SK-N-SH (cell line): ENCODE measurements at regions not wholly inside any gene's neighbourhood (a gene's known extent, or its start where the extent isn't known, plus 50 kb on each side); places are given as distances from the start of the nearest gene placed in this dataset.

Experiments
- CTCF ChIA-PET: fragments of 300-600, 350-600 bp; formaldehyde crosslinking; extraction: SDS; loops from one replicate; lab custom pipeline; 2021; lab: Yijun Ruan, JAX
- POLR2A ChIA-PET: fragments of 350-600 bp; sonication (Branson Sonifier 250); formaldehyde crosslinking; extraction: SDS; loops from one replicate; lab custom pipeline; 2020; ENCODE audit warnings: antibody characterized with exemption, inconsistent platforms; lab: Yijun Ruan, JAX
- DNase-seq: peaks from one replicate; pipeline ENCODE4 v3.0.0; 2012
- H2AFZ ChIP-seq: fragments of 200-600 bp; sonication (generic); 2 replicates; pipeline ENCODE4 v1.8.1; 2016; ENCODE audit warnings: antibody characterized with exemption, mild to moderate bottlenecking, low read depth
- H3F3A ChIP-seq: fragments of 200-600 bp; sonication (generic); replicated peaks from 2 replicates; pipeline ENCODE3; 2016; ENCODE audit warnings: antibody characterized with exemption, mild to moderate bottlenecking; ENCODE audit not compliant: insufficient read depth
- H3K27ac ChIP-seq, 2 experiments: fragments of 200-500 bp in 1 of 2; fragments of 200-600 bp in 1 of 2; sonication (Bioruptor generic) in 1 of 2; sonication (generic), shearing (Covaris generic) in 1 of 2; 2 replicates each; pipeline versions ENCODE4 v1.5.1 to v1.6.1; 2014 to 2016; ENCODE audit warnings: low read depth in 2 of 2, inconsistent platforms in 1 of 2, low read length in 1 of 2, mild to moderate bottlenecking in 1 of 2, mixed read lengths in 1 of 2
- H3K27me3 ChIP-seq: fragments of 200-600 bp; sonication (generic), shearing (Covaris generic); 2 replicates; pipeline ENCODE4 v1.6.1; 2016; ENCODE audit warnings: mixed run types; ENCODE audit not compliant: insufficient read depth
- H3K36me3 ChIP-seq, 2 experiments: fragments of 200-500 bp in 1 of 2; fragments of 200-600 bp in 1 of 2; sonication (Bioruptor generic) in 1 of 2; sonication (generic) in 1 of 2; replicated peaks in 1 of 2; 2 replicates each; pipeline versions ENCODE3 to v1.5.1; 2014 to 2016; ENCODE audit warnings: low read length in 1 of 2, mild to moderate bottlenecking in 1 of 2; ENCODE audit not compliant: insufficient read depth in 2 of 2, control insufficient read depth in 1 of 2
- H3K4me1 ChIP-seq, 2 experiments: fragments of 200-500 bp in 1 of 2; fragments of 200-600 bp in 1 of 2; sonication (Bioruptor generic) in 1 of 2; sonication (generic), shearing (Covaris generic) in 1 of 2; 2 replicates each; pipeline versions ENCODE4 v1.5.1 to v1.6.1; 2014 to 2016; ENCODE audit warnings: low read depth in 1 of 2, low read length in 1 of 2, mixed run types in 1 of 2; ENCODE audit not compliant: insufficient read depth in 2 of 2, control insufficient read depth in 1 of 2
- H3K4me2 ChIP-seq: fragments of 200-600 bp; sonication (generic), shearing (Covaris generic); 2 replicates; pipeline ENCODE4 v1.6.1; 2017; ENCODE audit warnings: mixed run types
- H3K4me3 ChIP-seq, 2 experiments: fragments of 200-500 bp in 1 of 2; fragments of 200-600 bp in 1 of 2; sonication (Bioruptor generic) in 1 of 2; sonication (generic), shearing (Covaris generic) in 1 of 2; 2 replicates each; pipeline versions ENCODE4 v1.5.1 to v1.8.1; 2014 to 2016; ENCODE audit warnings: low read depth in 2 of 2, inconsistent platforms in 1 of 2, low read length in 1 of 2, mild to moderate bottlenecking in 1 of 2, mixed read lengths in 1 of 2, moderate library complexity in 1 of 2
- H3K79me2 ChIP-seq: fragments of 200-600 bp; sonication (generic); 2 replicates; pipeline ENCODE4 v1.8.1; 2017; ENCODE audit warnings: mild to moderate bottlenecking; ENCODE audit not compliant: insufficient read depth
- H3K9ac ChIP-seq: fragments of 200-600 bp; sonication (generic); 2 replicates; pipeline ENCODE4 v1.6.1; 2017; ENCODE audit warnings: mixed run types
- H3K9me2 ChIP-seq: fragments of 200-600 bp; sonication (generic); 2 replicates; pipeline ENCODE4 v1.6.1; 2017; ENCODE audit warnings: mixed run types
- H3K9me3 ChIP-seq: fragments of 200-600 bp; sonication (generic); 2 replicates; pipeline ENCODE4 v1.6.1; 2017; ENCODE audit warnings: mixed run types, mild to moderate bottlenecking, moderate library complexity
- H4K20me1 ChIP-seq: fragments of 200-600 bp; sonication (generic); 2 replicates; pipeline ENCODE4 v1.6.1; 2017; ENCODE audit warnings: mild to moderate bottlenecking, mixed run types; ENCODE audit not compliant: insufficient read depth
- CHD2 ChIP-seq: fragments of 150-350 bp; IDR thresholded peaks from 2 replicates; pipeline ENCODE4 v1.6.1; 2018; ENCODE audit warnings: low read length; ENCODE audit not compliant: partially characterized antibody
- CTCF ChIP-seq: fragments of 200-600 bp; sonication (generic); IDR thresholded peaks from 2 replicates; pipeline ENCODE4 v1.6.1; 2017; ENCODE audit warnings: antibody characterized with exemption, mild to moderate bottlenecking, moderate library complexity
- ELF1 ChIP-seq: IDR thresholded peaks from 2 replicates; pipeline ENCODE4 v1.4.0; 2012
- EP300 ChIP-seq, 2 experiments: IDR thresholded peaks; 2 replicates each; pipeline versions ENCODE4 v1.4.0 to v1.6.1; 2012; ENCODE audit warnings: borderline replicate concordance in 1 of 2, low read depth in 1 of 2, low read length in 1 of 2
- EZH2phosphoT487 ChIP-seq: fragments of 200-600 bp; sonication (generic); IDR thresholded peaks from 2 replicates; pipeline ENCODE4 v1.6.1; 2017; ENCODE audit warnings: low read depth, mixed run types, mild to moderate bottlenecking, antibody characterized with exemption, moderate library complexity, borderline replicate concordance
- FOSL2 ChIP-seq: IDR thresholded peaks from 2 replicates; pipeline ENCODE4 v1.4.0; 2012; ENCODE audit warnings: low read depth, mild to moderate bottlenecking, moderate library complexity, borderline replicate concordance
- FOXM1 ChIP-seq: IDR thresholded peaks from 2 replicates; pipeline ENCODE4 v1.4.0; 2012; ENCODE audit warnings: low read depth, mild to moderate bottlenecking
- GABPA ChIP-seq: IDR thresholded peaks from 2 replicates; pipeline ENCODE4 v1.4.0; 2012; ENCODE audit warnings: low read depth, mild to moderate bottlenecking
- MAX ChIP-seq: IDR thresholded peaks from 2 replicates; pipeline ENCODE4 v1.4.0; 2012; ENCODE audit warnings: low read depth
- NFIC ChIP-seq: IDR thresholded peaks from 2 replicates; pipeline ENCODE4 v1.4.0; 2012; ENCODE audit warnings: borderline replicate concordance
- POLR2AphosphoS5 ChIP-seq: IDR thresholded peaks from 2 replicates; pipeline ENCODE4 v1.6.1; 2012; ENCODE audit warnings: low read depth, low read length
- RAD21 ChIP-seq: IDR thresholded peaks from 2 replicates; pipeline ENCODE4 v1.6.1; 2012; ENCODE audit warnings: mild to moderate bottlenecking, low read length
- RFX5 ChIP-seq: IDR thresholded peaks from 2 replicates; pipeline ENCODE4 v1.6.1; 2012; ENCODE audit warnings: mild to moderate bottlenecking, improper control_type of control experiment, low read length
- RXRA ChIP-seq: IDR thresholded peaks from 2 replicates; pipeline ENCODE4 v1.4.0; 2012; ENCODE audit warnings: low read depth, mild to moderate bottlenecking, borderline replicate concordance
- TCF12 ChIP-seq: IDR thresholded peaks from 2 replicates; pipeline ENCODE4 v1.4.0; 2012
- USF2 ChIP-seq: fragments of 150-350 bp; IDR thresholded peaks from 2 replicates; pipeline ENCODE4 v1.6.1; 2017; ENCODE audit warnings: antibody characterized with exemption, low read length, low read depth, borderline replicate concordance
- ZBTB33 ChIP-seq: IDR thresholded peaks from 2 replicates; pipeline ENCODE4 v1.4.0; 2012; ENCODE audit warnings: low read depth, borderline replicate concordance
- WGBS: methylation state at CpG from one replicate; pipeline ENCODE4 v1.1.6; 2017; ENCODE audit warnings: low lambda C conversion rate; 5-methylcytosine and 5-hydroxymethylcytosine counted together

- TF ChIP-seq USF2: no peak
Measured at GRCh38 chr3:28958656-28959055, 322.2 kb upstream of the RBMS3 start (continued).

DNA sequence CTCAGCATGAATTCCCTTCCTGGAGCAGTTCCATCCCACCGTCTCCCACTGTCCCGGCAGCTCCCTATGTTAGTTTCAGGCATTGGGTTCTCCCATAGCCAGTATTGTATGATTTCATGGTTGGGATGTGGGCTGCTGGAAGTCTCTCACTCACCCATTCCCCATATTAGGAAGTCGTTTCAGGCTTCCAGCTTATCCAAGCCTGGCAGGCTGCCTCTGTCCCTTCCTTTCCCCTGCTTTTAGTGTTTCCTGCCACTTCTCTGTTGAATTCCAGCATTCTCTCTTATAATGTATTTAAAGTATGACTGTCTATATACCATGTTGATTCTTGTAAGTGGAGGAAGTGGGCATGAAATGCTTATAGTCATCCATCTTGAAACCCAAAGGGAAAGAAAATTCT, 309.7 kb upstream of the RBMS3 start:
- ChIA-PET POLR2A (no interaction called here), CTCF (no interaction called here)
- H3K27ac ChIP-seq: no peak overlapping the region
- TF ChIP-seq RAD21: no peak
- TF ChIP-seq MAX: no peak
- TF ChIP-seq ELF1: no peak
- no peak for TF ChIP-seq NFIC
- TF ChIP-seq RFX5: no peak
- no peak for TF ChIP-seq CHD2
- TF ChIP-seq POLR2AphosphoS5: no peak
- TF ChIP-seq GABPA: no peak
- TF ChIP-seq FOXM1: no peak
- TF ChIP-seq USF2: no peak
- no peak for TF ChIP-seq EP300 (IDR thresholded peaks at IDR 0.05; ENCODE audit: borderline replicate concordance in 1 of 2, low read depth in 1 of 2, low read length in 1 of 2)
- TF ChIP-seq FOSL2: no peak
- no peak for TF ChIP-seq EZH2phosphoT487
- TF ChIP-seq ZBTB33: no peak
- TF ChIP-seq TCF12: no peak
- no peak for TF ChIP-seq RXRA
- no peak for TF ChIP-seq CTCF
- no peaks in the 10 kb centered on the region for H4K20me1 ChIP-seq
- H3K27me3 ChIP-seq: no peaks in the 10 kb centered on the region
- H3K9me2 ChIP-seq: no peaks in the 10 kb centered on the region
- H3K9ac ChIP-seq: no peak overlapping the region
- no peak overlapping the region for H3K4me2 ChIP-seq
- H3K4me1 ChIP-seq: no peaks in the 10 kb centered on the region
- no peak overlapping the region for H2AFZ ChIP-seq
- H3K36me3 ChIP-seq: no peaks in the 10 kb centered on the region
- 66% methylated on average over 3 of the region's 3 CpGs for WGBS
- peaks cover 23% of the 10 kb centered on the region; the same call in 1 of the 2 replicates for H3K9me3 ChIP-seq
- no peak overlapping the region for H3K4me3 ChIP-seq
- DNase-seq: no peak
- H3K79me2 ChIP-seq: no peaks in the 10 kb centered on the region
- no peaks in the 10 kb centered on the region for H3F3A ChIP-seq
